ENCODE measurements at regions not wholly inside any gene's neighbourhood (a gene's known extent, or its start where the extent isn't known, plus 50 kb on each side); places are given as distances from the start of the nearest gene placed in this dataset.

DNA sequence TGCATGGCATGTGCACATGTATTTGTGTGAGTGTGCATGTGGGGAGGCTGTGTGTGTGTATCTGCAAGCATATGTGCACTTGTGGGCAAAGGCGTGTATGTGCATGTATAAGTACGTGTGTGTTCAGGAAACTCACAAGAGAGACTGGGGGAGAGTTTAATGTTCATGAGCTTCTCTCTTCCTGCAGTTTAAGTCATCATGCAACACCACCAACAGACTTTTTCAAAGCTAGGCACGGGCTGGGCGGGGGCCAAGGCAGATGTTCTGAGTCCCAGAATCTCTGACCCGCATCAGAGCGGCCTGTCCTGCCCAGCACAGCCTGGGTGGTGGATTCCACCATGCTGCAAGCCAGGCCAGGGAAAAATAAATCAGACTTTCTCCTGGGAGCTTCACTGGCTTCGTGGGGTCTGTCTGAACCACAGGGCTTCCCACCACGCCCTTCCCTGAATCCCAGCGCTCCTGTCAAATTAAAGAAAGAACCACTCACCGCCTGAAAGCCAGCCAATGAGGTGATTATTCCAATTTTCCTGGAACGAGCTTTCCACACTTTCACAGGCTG lies 75.7 kb downstream of the PITPNM2 start:
- no TSS peak for BruUV-seq (replicated peaks)
- POLR2A ChIA-PET (ENCODE audit: low non-redundant PET): no interaction called here
- CTCF ChIA-PET: no interaction called here
- Histone ChIP-seq H3K36me3 (ENCODE audit: insufficient read depth, low read length, poor library complexity, severe bottlenecking) (no peaks in the 10 kb centered on the region), H3K9me3 (ENCODE audit: low read depth, low read length, poor library complexity, severe bottlenecking) (no peaks in the 10 kb centered on the region), H3K4me3 (ENCODE audit: low read depth, low read length, poor library complexity, severe bottlenecking) (no peak overlapping the region), H3K4me1 (ENCODE audit: insufficient read depth, low read length, poor library complexity, severe bottlenecking) (no peaks in the 10 kb centered on the region), H3K27me3 (replicated peaks; ENCODE audit: insufficient read depth, low read depth, low read length, poor library complexity) (no peaks in the 10 kb centered on the region), H3K27ac (ENCODE audit: low read depth, low read length, poor library complexity, severe bottlenecking) (no peak overlapping the region)
- TF ChIP-seq, protein P1, sequence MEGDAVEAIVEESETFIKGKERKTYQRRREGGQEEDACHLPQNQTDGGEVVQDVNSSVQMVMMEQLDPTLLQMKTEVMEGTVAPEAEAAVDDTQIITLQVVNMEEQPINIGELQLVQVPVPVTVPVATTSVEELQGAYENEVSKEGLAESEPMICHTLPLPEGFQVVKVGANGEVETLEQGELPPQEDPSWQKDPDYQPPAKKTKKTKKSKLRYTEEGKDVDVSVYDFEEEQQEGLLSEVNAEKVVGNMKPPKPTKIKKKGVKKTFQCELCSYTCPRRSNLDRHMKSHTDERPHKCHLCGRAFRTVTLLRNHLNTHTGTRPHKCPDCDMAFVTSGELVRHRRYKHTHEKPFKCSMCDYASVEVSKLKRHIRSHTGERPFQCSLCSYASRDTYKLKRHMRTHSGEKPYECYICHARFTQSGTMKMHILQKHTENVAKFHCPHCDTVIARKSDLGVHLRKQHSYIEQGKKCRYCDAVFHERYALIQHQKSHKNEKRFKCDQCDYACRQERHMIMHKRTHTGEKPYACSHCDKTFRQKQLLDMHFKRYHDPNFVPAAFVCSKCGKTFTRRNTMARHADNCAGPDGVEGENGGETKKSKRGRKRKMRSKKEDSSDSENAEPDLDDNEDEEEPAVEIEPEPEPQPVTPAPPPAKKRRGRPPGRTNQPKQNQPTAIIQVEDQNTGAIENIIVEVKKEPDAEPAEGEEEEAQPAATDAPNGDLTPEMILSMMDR (conservative IDR thresholded peaks at IDR 0.05; ENCODE audit: low read depth, low read length): no peak
- TF ChIP-seq EZH2 (IDR thresholded peaks at IDR 0.05; ENCODE audit: borderline replicate concordance, low read depth, low read length, poor library complexity, severe bottlenecking): no peak
- DNase-seq (ENCODE audit: low spot score): no peak
- intact Hi-C loops (cut with micrococcal nuclease; ENCODE audit: unreplicated experiment): no loop called here

DNA sequence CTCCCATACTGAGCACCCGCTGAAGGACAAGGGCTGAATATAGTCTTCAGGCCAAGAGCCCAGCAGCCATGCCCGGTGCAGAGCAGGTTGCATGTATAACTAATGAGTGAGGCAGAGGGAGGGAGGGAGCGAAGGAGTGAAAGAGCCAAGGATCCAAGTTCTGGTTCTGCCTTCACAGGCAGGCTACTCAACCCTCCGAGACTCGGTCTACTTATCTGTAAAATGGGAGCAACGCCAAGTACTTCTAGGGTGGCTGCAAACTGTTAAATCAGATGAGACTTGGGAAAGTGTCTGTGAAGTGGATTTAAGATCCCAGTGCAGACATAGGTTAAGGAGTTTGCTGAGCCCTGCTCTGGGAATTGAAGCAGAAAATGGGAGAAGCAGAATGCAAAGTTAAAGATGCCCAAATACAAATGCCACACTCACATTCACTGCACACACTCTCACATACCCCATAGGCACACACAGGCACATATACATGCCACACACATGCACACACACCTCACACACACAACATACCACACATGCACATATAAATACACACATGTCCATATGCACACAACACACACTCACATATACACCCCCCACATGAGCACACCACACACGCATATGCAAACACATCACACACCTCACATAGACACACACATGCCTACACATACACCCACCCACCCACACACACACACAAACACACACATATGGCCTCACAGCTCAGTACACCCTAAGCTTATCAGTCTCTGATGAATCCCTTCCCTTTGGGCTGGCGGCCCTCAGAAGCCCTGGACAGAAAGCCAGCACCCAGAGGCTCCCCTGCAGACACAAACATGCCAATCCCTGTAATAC lies 76.7 kb downstream of the PITPNM2 start:
- TF ChIP-seq, protein P1 (conservative IDR thresholded peaks at IDR 0.05; ENCODE audit: low read depth, low read length): no peak
- TF ChIP-seq EZH2 (IDR thresholded peaks at IDR 0.05; ENCODE audit: borderline replicate concordance, low read depth, low read length, poor library complexity, severe bottlenecking): no peak
- no peak for DNase-seq (ENCODE audit: low spot score)
- CTCF ChIA-PET: no interaction called here
- Histone ChIP-seq H3K27ac (ENCODE audit: low read depth, low read length, poor library complexity, severe bottlenecking) (no peak overlapping the region), H3K36me3 (ENCODE audit: insufficient read depth, low read length, poor library complexity, severe bottlenecking) (no peaks in the 10 kb centered on the region), H3K4me1 (ENCODE audit: insufficient read depth, low read length, poor library complexity, severe bottlenecking) (no peaks in the 10 kb centered on the region), H3K9me3 (ENCODE audit: low read depth, low read length, poor library complexity, severe bottlenecking) (no peaks in the 10 kb centered on the region), H3K4me3 (ENCODE audit: low read depth, low read length, poor library complexity, severe bottlenecking) (no peak overlapping the region), H3K27me3 (replicated peaks; ENCODE audit: insufficient read depth, low read depth, low read length, poor library complexity) (no peaks in the 10 kb centered on the region)
- intact Hi-C loops (cut with micrococcal nuclease; ENCODE audit: unreplicated experiment): no loop called here
- BruUV-seq (replicated peaks): no TSS peak
- POLR2A ChIA-PET (ENCODE audit: low non-redundant PET): no interaction called here

DNA sequence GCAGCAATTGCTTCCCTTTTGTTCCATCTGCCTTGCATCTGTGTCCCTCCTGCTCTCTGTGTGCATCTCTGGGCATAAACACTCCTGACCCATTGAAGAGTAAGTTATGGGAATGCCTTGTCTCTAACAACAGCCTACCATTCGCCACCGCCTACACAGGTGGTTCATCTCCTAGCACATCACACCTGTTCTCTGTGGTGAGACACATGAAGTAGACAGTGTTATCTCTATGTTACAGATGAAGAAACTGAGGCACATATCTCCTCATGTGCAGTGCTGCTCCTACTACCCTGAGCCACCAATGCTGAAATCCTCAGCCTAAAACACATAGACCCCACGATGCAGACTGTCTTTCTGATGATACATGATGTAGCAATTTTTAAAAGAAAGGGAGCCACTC lies 77.6 kb downstream of the PITPNM2 start:
- no TSS peak for BruUV-seq (replicated peaks)
- no peak overlapping the region for H3K4me3 ChIP-seq (ENCODE audit: low read depth, low read length, poor library complexity, severe bottlenecking)
- no peak for DNase-seq (ENCODE audit: low spot score)
- ChIA-PET POLR2A (ENCODE audit: low non-redundant PET) (no interaction called here), CTCF (no interaction called here)
- H3K36me3 ChIP-seq (ENCODE audit: insufficient read depth, low read length, poor library complexity, severe bottlenecking): no peaks in the 10 kb centered on the region
- intact Hi-C loops (cut with micrococcal nuclease; ENCODE audit: unreplicated experiment): no loop called here
- no peaks in the 10 kb centered on the region for H3K9me3 ChIP-seq (ENCODE audit: low read depth, low read length, poor library complexity, severe bottlenecking)
- TF ChIP-seq EZH2 (IDR thresholded peaks at IDR 0.05; ENCODE audit: borderline replicate concordance, low read depth, low read length, poor library complexity, severe bottlenecking): no peak
- TF ChIP-seq, protein P1 (conservative IDR thresholded peaks at IDR 0.05; ENCODE audit: low read depth, low read length): no peak
- no peaks in the 10 kb centered on the region for H3K4me1 ChIP-seq (ENCODE audit: insufficient read depth, low read length, poor library complexity, severe bottlenecking)
- no peaks in the 10 kb centered on the region for H3K27me3 ChIP-seq (replicated peaks; ENCODE audit: insufficient read depth, low read depth, low read length, poor library complexity)
- H3K27ac ChIP-seq (ENCODE audit: low read depth, low read length, poor library complexity, severe bottlenecking): no peak overlapping the region
